K562 (cell line): ENCODE measurements at regions not wholly inside any gene's neighbourhood (a gene's known extent, or its start where the extent isn't known, plus 50 kb on each side); places are given as distances from the start of the nearest gene placed in this dataset.

ENCODE experiments used
- ATAC-seq: fragments of 200-7000 bp; cut with Tn5 transposase; 3 replicates; pipeline ENCODE4 v1.9.1; 2020; ENCODE audit warnings: moderate library complexity
- BruUV-seq: library from RNA; stranded (reverse); fragments of 400-500 nt; replicated peaks from 2 replicates; lab custom pipeline; 2021; lab: Mats Ljungman, UMichigan
- CTCF ChIA-PET: fragments of 300-600 bp; formaldehyde crosslinking; extraction: SDS; loops from one replicate; lab custom pipeline; 2021; ENCODE audit warnings: low intra/inter-chr PET ratio; lab: Yijun Ruan, JAX
- POLR2A ChIA-PET: fragments of 300-600, 350-650 bp; sonication (Branson Sonifier 250); formaldehyde crosslinking; extraction: SDS; loops from one replicate; lab custom pipeline; 2021; ENCODE audit warnings: antibody characterized with exemption, inconsistent platforms; lab: Yijun Ruan, JAX
- DNase-seq, 4 experiments: peaks; one replicate each; pipeline versions ENCODE4 v3.0.0 to v3.0.0-alpha.2; 2011 to 2018; ENCODE audit warnings: low spot score in 3 of 4, mixed read lengths in 3 of 4; ENCODE audit errors: extremely low read depth in 1 of 4
- FAIRE-seq: peaks from 2 replicates; lab custom pipeline; 2011; peaks lifted over from hg19 to GRCh38; lab: Jason Lieb, UNC
- H2AFZ ChIP-seq: 2 replicates; pipeline ENCODE4 v1.6.0; 2011; ENCODE audit warnings: low read depth, low read length, control low read depth, inconsistent platforms
- H3K27ac ChIP-seq: fragments of 200-600 bp; 3 replicates; pipeline ENCODE4 v1.8.0; 2011; ENCODE audit warnings: low read depth, mild to moderate bottlenecking, control low read depth, inconsistent platforms, low read length, moderate library complexity, mixed read lengths; ENCODE audit errors: extremely low read depth
- H3K27me3 ChIP-seq, 2 experiments: fragments of 300-600 bp in 1 of 2; 2 replicates in 1 of 2; 3 replicates in 1 of 2; pipeline versions ENCODE4 v1.6.0 to v1.8.0; 2011; ENCODE audit warnings: inconsistent platforms in 2 of 2, low read length in 2 of 2, mild to moderate bottlenecking in 1 of 2, mixed read lengths in 1 of 2, moderate library complexity in 1 of 2; ENCODE audit not compliant: control insufficient read depth in 2 of 2, insufficient read depth in 2 of 2
- H3K36me3 ChIP-seq: fragments of 300-600 bp; 3 replicates; pipeline ENCODE4 v1.8.0; 2011; ENCODE audit warnings: mild to moderate bottlenecking, low read length, inconsistent platforms; ENCODE audit not compliant: control insufficient read depth, insufficient read depth
- H3K4me1 ChIP-seq, 2 experiments: fragments of 200-600 bp in 1 of 2; replicated peaks in 1 of 2; 2 replicates in 1 of 2; 3 replicates in 1 of 2; pipeline versions ENCODE4 v1.5.1 to v1.8.0; 2011; ENCODE audit warnings: inconsistent platforms in 2 of 2, low read length in 2 of 2, mild to moderate bottlenecking in 1 of 2, mixed read lengths in 1 of 2, moderate library complexity in 1 of 2; ENCODE audit not compliant: control insufficient read depth in 2 of 2, insufficient read depth in 2 of 2
- H3K4me2 ChIP-seq: 2 replicates; pipeline ENCODE4 v1.6.1; 2011; ENCODE audit warnings: low read length, control low read depth, inconsistent platforms, mixed read lengths; ENCODE audit not compliant: insufficient read depth
- H3K4me3 ChIP-seq: fragments of 200-600 bp; sonication (generic), shearing (Covaris generic); 2 replicates; pipeline ENCODE4 v1.5.1; 2016; ENCODE audit warnings: control low read depth, inconsistent platforms
- H3K79me2 ChIP-seq: fragments of 200-600 bp; 3 replicates; pipeline ENCODE4 v1.8.0; 2011; ENCODE audit warnings: low read length, inconsistent platforms; ENCODE audit not compliant: control insufficient read depth, insufficient read depth
- H3K9ac ChIP-seq, 2 experiments: 2 replicates each; pipeline versions ENCODE4 v1.6.0 to v1.6.1; 2011; ENCODE audit warnings: low read depth in 2 of 2, low read length in 2 of 2, control low read depth in 1 of 2, inconsistent platforms in 1 of 2, mild to moderate bottlenecking in 1 of 2, mixed read lengths in 1 of 2; ENCODE audit not compliant: insufficient read depth in 1 of 2
- H3K9me1 ChIP-seq: one replicate; pipeline ENCODE4 v1.6.0; 2011; ENCODE audit warnings: inconsistent platforms, mild to moderate bottlenecking, low read length, moderate library complexity; ENCODE audit not compliant: control insufficient read depth, insufficient read depth
- H3K9me3 ChIP-seq: replicated peaks from 2 replicates; pipeline ENCODE4 v1.5.1; 2011; ENCODE audit warnings: low read depth, low read length, inconsistent platforms; ENCODE audit not compliant: control insufficient read depth, insufficient read depth
- H4K20me1 ChIP-seq: replicated peaks from 2 replicates; pipeline ENCODE4 v1.6.1; 2011; ENCODE audit warnings: low read length, inconsistent platforms, mixed read lengths; ENCODE audit not compliant: control insufficient read depth, insufficient read depth
- ARHGAP35 ChIP-seq: fragments of 450-650 bp; IDR thresholded peaks from 2 replicates; pipeline ENCODE4 v1.6.1; 2018; ENCODE audit not compliant: partially characterized antibody
- BRF1 ChIP-seq: IDR thresholded peaks from 3 replicates; pipeline ENCODE4 v1.6.1; 2011; ENCODE audit warnings: borderline replicate concordance, mild to moderate bottlenecking; ENCODE audit not compliant: insufficient read length; ENCODE audit errors: extremely low read depth
- CC2D1A ChIP-seq: fragments of 450-650 bp; IDR thresholded peaks from 2 replicates; pipeline ENCODE4 v1.6.1; 2017; ENCODE audit warnings: mild to moderate bottlenecking
- GTF2E2 ChIP-seq: fragments of 200-800 bp; sonication (Bioruptor generic); IDR thresholded peaks from 2 replicates; pipeline ENCODE4 v1.6.1; 2016; ENCODE audit warnings: missing genetic modification characterization, missing compliant biosample characterization
- KAT8 ChIP-seq: fragments of 450-650 bp; IDR thresholded peaks from 2 replicates; pipeline ENCODE4 v1.6.1; 2016; ENCODE audit warnings: low read depth, mild to moderate bottlenecking
- RNF219 ChIP-seq: fragments of 250-450 bp; sonication (Bioruptor Pico); IDR thresholded peaks from 2 replicates; pipeline ENCODE4 v1.5.0; 2022; ENCODE audit warnings: mild to moderate bottlenecking
- SMARCA4 ChIP-seq: fragments of 450-650 bp; IDR thresholded peaks from 2 replicates; pipeline ENCODE4 v1.6.1; 2016
- SRSF7 ChIP-seq: fragments of 200-400 bp; formaldehyde crosslinking; optimal IDR thresholded peaks from 2 replicates; pipeline ENCODE3; 2017; ENCODE audit warnings: mild to moderate bottlenecking, low read depth, low read length
- ZC3H11A ChIP-seq: IDR thresholded peaks from 2 replicates; pipeline ENCODE4 v1.6.1; 2012; ENCODE audit warnings: low read depth, low read length, improper control_type of control experiment
- ZNF518B ChIP-seq: fragments of 250-450 bp; sonication (Bioruptor Pico); IDR thresholded peaks from 2 replicates; pipeline ENCODE4 v1.5.0; 2021; ENCODE audit warnings: mild to moderate bottlenecking, moderate library complexity
- WGBS: fragments of 100-300 bp; shearing (Covaris generic); methylation state at CpG from one replicate; pipeline ENCODE4 v1.1.6; 2016; ENCODE audit warnings: low coverage, mixed read lengths; ENCODE audit not compliant: insufficient coverage; ENCODE audit errors: missing lambda C conversion rate; 5-methylcytosine and 5-hydroxymethylcytosine counted together
- in situ Hi-C: fragments of 300-500 bp; cut with MboI; formaldehyde crosslinking; loops from 4 replicates; pipeline ENCODE4 v1.15.0; 2018; ENCODE audit warnings: inconsistent platforms, mixed read lengths
- intact Hi-C: fragments of 100-400 bp; cut with micrococcal nuclease; formaldehyde crosslinking; loops from 2 replicates; pipeline ENCODE4 v1.14.2; 2022

- no peak for TF ChIP-seq GTF2E2
- TF ChIP-seq, all 486 proteins: peak for 0
- ChIA-PET CTCF (no interaction called here), POLR2A (interaction anchor here (0.5 to 0.6 kb wide), 2 partner anchors 36 to 266 kb away, joined by 3 to 4 read pairs; no protein-coding TSS in a partner anchor)
- Histone ChIP-seq H3K4me1 (peaks cover 0 to 13% of the 10 kb centered on the region in 2 experiments; a peak in 3 of 5 replicates), H4K20me1 (no peaks in the 10 kb centered on the region), H3K27ac (no peak overlapping the region), H2AFZ (peak overlapping the region; percentile 56; the same call in 1 of the 2 replicates), H3K9ac (no peak overlapping the region), H3K9me3 (no peaks in the 10 kb centered on the region), H3K4me2 (no peak overlapping the region), H3K79me2 (no peaks in the 10 kb centered on the region), H3K36me3 (no peaks in the 10 kb centered on the region), H3K27me3 (peaks cover 0 to 4% of the 10 kb centered on the region in 2 experiments; a peak in 1 of 5 replicates), H3K4me3 (no peak overlapping the region), H3K9me1 (no peaks in the 10 kb centered on the region)
- intact Hi-C loops = no loop called here
- no TSS peak for BruUV-seq
- FAIRE-seq (no peak), ATAC-seq (no peak), DNase-seq (no peak)
- 8% methylated on average over 4 of the region's 4 CpGs for WGBS
- in situ Hi-C loops = no loop called here
Measured at GRCh38 chr7:47689558-47689957, 107.6 kb upstream of the TNS3 start.

GRCh38 chr7:47688311-47689100 is 106.6 kb upstream of the TNS3 start:
- no TSS peak for BruUV-seq
- CTCF ChIA-PET = no interaction called here
- POLR2A ChIA-PET = no interaction called here
- TF ChIP-seq ARHGAP35 = no peak
- TF ChIP-seq ZNF518B (CRISPR knock-in tag) = no peak
- no peak for TF ChIP-seq BRF1
- no peak for TF ChIP-seq KAT8
- no peak for TF ChIP-seq CC2D1A
- no peak for TF ChIP-seq RNF219 (CRISPR knock-in tag)
- no peak for TF ChIP-seq SRSF7
- no peak for TF ChIP-seq ZC3H11A
- TF ChIP-seq SMARCA4 = no peak

More at GRCh38 chr7:47688311-47689100, 106.6 kb upstream of the TNS3 start:
- H2AFZ ChIP-seq = peak overlapping the region; percentile 8; the same call in 1 of the 2 replicates
- no peaks in the 10 kb centered on the region for H3K36me3 ChIP-seq
- H3K4me1 ChIP-seq = peaks cover 0 to 13% of the 10 kb centered on the region in 2 experiments; a peak in 3 of 5 replicates
- DNase-seq (no peak), ATAC-seq (no peak), FAIRE-seq (no peak)
- H3K27me3 ChIP-seq = peaks cover 0 to 4% of the 10 kb centered on the region in 2 experiments; a peak in 1 of 5 replicates
- H3K4me3 ChIP-seq = no peak overlapping the region
- no peaks in the 10 kb centered on the region for H3K9me3 ChIP-seq
- no peak overlapping the region for H3K4me2 ChIP-seq
- H3K9ac ChIP-seq = no peak overlapping the region
- H4K20me1 ChIP-seq = no peaks in the 10 kb centered on the region
- intact Hi-C loops (no loop called here), in situ Hi-C loops (no loop called here)
- H3K9me1 ChIP-seq = no peaks in the 10 kb centered on the region
- no peaks in the 10 kb centered on the region for H3K79me2 ChIP-seq
- H3K27ac ChIP-seq = no peak overlapping the region
- 52% methylated on average over 15 of the region's 15 CpGs for WGBS
